ENCODE measurements at regions not wholly inside any gene's neighbourhood (a gene's known extent, or its start where the extent isn't known, plus 50 kb on each side); places are given as distances from the start of the nearest gene placed in this dataset.

GRCh38 chr5:173474881-173475287 lies 141.6 kb downstream of the BOD1 start:
- in situ Hi-C loops (cut with MboI; ENCODE audit: low sequenced_read_pairs) (no loop called here), dilution Hi-C loops (cut with HindIII; ENCODE audit: low sequenced_read_pairs, unreplicated experiment) (no loop called here), intact Hi-C loops (cut with micrococcal nuclease) (loop anchor here (5.0 kb wide), 1 partner anchor 97 kb away; no protein-coding TSS in a partner anchor)
- Histone ChIP-seq H3K18ac (ENCODE audit: low read depth, low read length) (peak overlapping the region; percentile 73), H2AFZ (replicated peaks; ENCODE audit: low read length, poor library complexity) (peak overlapping the region; percentile 74), H2BK20ac (ENCODE audit: low read depth, low read length) (peak overlapping the region; percentile 97), H3K56ac (ENCODE audit: extremely low read depth, insufficient read depth, low read length) (peak overlapping the region; percentile 58; the same call in 1 of the 2 replicates), H3K79me1 (ENCODE audit: low read depth in 1 of 2, low read length in 2 of 2) (peaks cover 7 to 22% of the 10 kb centered on the region in 2 experiments; a peak in 2 of 4 replicates), H2AK9ac (replicated peaks; ENCODE audit: low read depth, low read length, poor library complexity) (peak overlapping the region; percentile 89), H4K5ac (ENCODE audit: low read depth, low read length) (peak overlapping the region; percentile 83), H2AK5ac (ENCODE audit: low read depth, low read length) (peak overlapping the region; percentile 97), H3K36me3 (ENCODE audit: control insufficient read depth, insufficient read depth, low read length) (no peaks in the 10 kb centered on the region), H3K23ac (ENCODE audit: low read depth, low read length) (peak overlapping the region; percentile 54), H2BK120ac (ENCODE audit: low read depth, low read length) (peak overlapping the region; percentile 92), H3K14ac (replicated peaks; ENCODE audit: low read depth, low read length) (peak overlapping the region; percentile 77), H3K27me3 (ENCODE audit: control insufficient read depth, insufficient read depth, low read length) (no peaks in the 10 kb centered on the region), H2BK5ac (ENCODE audit: low read depth, low read length, poor library complexity, severe bottlenecking) (peak overlapping the region; percentile 95), H3K4me3 (ENCODE audit: insufficient read depth, low read depth, low read length) (no peak overlapping the region), H4K20me1 (ENCODE audit: insufficient read depth, low read length) (no peaks in the 10 kb centered on the region), H2BK15ac (ENCODE audit: low read depth, low read length) (peak overlapping the region; percentile 96; the same call in 2 of the 3 replicates), H3K9me3 (ENCODE audit: control insufficient read depth, insufficient read depth, low read length) (no peaks in the 10 kb centered on the region), H4K8ac (ENCODE audit: low read depth in 2 of 2, low read length in 2 of 2) (peak overlapping the region; percentile 6 to 92; a peak in 3 of 4 replicates), H3K27ac (ENCODE audit: insufficient read depth, low read length) (peak overlapping the region; percentile 91), H3K9me1 (ENCODE audit: insufficient read depth, low read length) (peaks cover 51% of the 10 kb centered on the region), H4K91ac (ENCODE audit: insufficient read depth, low read depth, low read length) (peak overlapping the region; percentile 86), H3K4me2 (ENCODE audit: low read depth, low read length) (peak overlapping the region; percentile 19; the same call in 1 of the 2 replicates), H3K9ac (ENCODE audit: low read depth, low read length) (peak overlapping the region; percentile 5), H3K4me1 (ENCODE audit: control insufficient read depth, insufficient read depth, low read length) (peaks cover 46% of the 10 kb centered on the region), H3K4ac (ENCODE audit: low read depth, low read length) (peak overlapping the region; percentile 92)
- POLR2A ChIA-PET (ENCODE audit: unreplicated experiment), result interaction anchor here (0.9 to 1.3 kb wide), 3 partner anchors 18 to 25 kb away, joined by 3 to 4 read pairs (median 3); no protein-coding TSS in a partner anchor
- no TSS peak for BruUV-seq (replicated peaks)
- DNase-seq, result peak; percentile 94
- WGBS, 2 experiments (ENCODE audit: extremely low coverage in 2 of 2, insufficient read length in 1 of 2), result no CpG with 5 or more reads among the region's 5 CpGs
- peak; percentile 74 for ATAC-seq (ENCODE audit: low read depth)
- TF ChIP-seq FOS (IDR thresholded peaks at IDR 0.05; ENCODE audit: low read depth, low read length) (peak; percentile 51; the same call in 1 of the 2 replicates), CEBPB (IDR thresholded peaks at IDR 0.05; ENCODE audit: low read depth, low read length) (peak; percentile 82), ELK1 (IDR thresholded peaks at IDR 0.05; ENCODE audit: borderline replicate concordance, low read depth, low read length) (no peak), USF2 (IDR thresholded peaks at IDR 0.05; ENCODE audit: low read depth, low read length) (no peak), RFX5 (IDR thresholded peaks at IDR 0.05; ENCODE audit: low read depth, low read length) (0 out of 2 replicates have a peak, but pooled peaks have one; percentile 9), NFE2L2 (IDR thresholded peaks at IDR 0.05; ENCODE audit: low read depth, low read length) (no peak), POLR2A (IDR thresholded peaks at IDR 0.05; ENCODE audit: low read depth, low read length) (no peak), MAFK (IDR thresholded peaks at IDR 0.05; ENCODE audit: low read depth, low read length) (peak; percentile 31; the same call in 1 of the 2 replicates), RAD21 (IDR thresholded peaks at IDR 0.05; ENCODE audit: low read length) (no peak), BHLHE40 (IDR thresholded peaks at IDR 0.05; ENCODE audit: low read depth, low read length) (peak; percentile 80), RCOR1 (IDR thresholded peaks at IDR 0.05; ENCODE audit: insufficient replicate concordance, low read length) (no peak), MAZ (IDR thresholded peaks at IDR 0.05; ENCODE audit: borderline replicate concordance, low read depth, low read length) (peak; percentile 46; the same call in 1 of the 2 replicates)
- CTCF ChIA-PET, result interaction anchor here (0.7 to 2.5 kb wide), 6 partner anchors 20 to 107 kb away, joined by 3 to 11 read pairs (median 4); no protein-coding TSS in a partner anchor
